ENCODE measurements at regions not wholly inside any gene's neighbourhood (a gene's known extent, or its start where the extent isn't known, plus 50 kb on each side); places are given as distances from the start of the nearest gene placed in this dataset.

GRCh38 chr5:2014058-2014610, 131.4 kb upstream of the IRX4 start:
- H3K14ac ChIP-seq (ENCODE audit: insufficient read length): no peak overlapping the region
- H3K9me3 ChIP-seq (ENCODE audit: insufficient read depth in 2 of 2, low read depth in 1 of 2, low read length in 1 of 2): no peaks in the 10 kb centered on the region
- no peaks in the 10 kb centered on the region for H3K36me3 ChIP-seq (ENCODE audit: control insufficient read depth in 2 of 4, insufficient read depth in 4 of 4, low read length in 3 of 4)
- H3K4me3 ChIP-seq (ENCODE audit: extremely low read depth in 1 of 4, insufficient read depth in 2 of 4, low read depth in 3 of 4, low read length in 4 of 4): no peak overlapping the region
- no peaks in the 10 kb centered on the region; a peak in 1 of 7 replicates for H3K4me1 ChIP-seq (replicated peaks in 1 of 4; ENCODE audit: control insufficient read depth in 3 of 4, insufficient read depth in 4 of 4, low read length in 3 of 4)
- H2BK12ac ChIP-seq (ENCODE audit: low read depth, low read length): no peak overlapping the region
- ChIA-PET CTCF (ENCODE audit: partially characterized antibody) (no interaction called here), POLR2A (ENCODE audit: partially characterized antibody) (no interaction called here)
- H3K9ac ChIP-seq (replicated peaks in 1 of 4; ENCODE audit: extremely low read depth in 1 of 4, low read depth in 3 of 4, low read length in 3 of 4): no peak overlapping the region
- H2BK15ac ChIP-seq (ENCODE audit: low read length): no peak overlapping the region
- no peak overlapping the region for H3K27ac ChIP-seq (ENCODE audit: low read depth, low read length)
- H2BK5ac ChIP-seq (ENCODE audit: low read depth, low read length): no peak overlapping the region
- H3K4me2 ChIP-seq (ENCODE audit: insufficient read depth in 1 of 2, low read depth in 2 of 2, low read length in 2 of 2): no peak overlapping the region
- H4K20me1 ChIP-seq (replicated peaks in 1 of 2; ENCODE audit: control insufficient read depth in 1 of 2, insufficient read depth in 2 of 2, low read length in 2 of 2): no peaks in the 10 kb centered on the region
- H3K27me3 ChIP-seq (replicated peaks in 1 of 4; ENCODE audit: control insufficient read depth in 3 of 4, extremely low read depth in 1 of 4, insufficient read depth in 3 of 4, low read length in 3 of 4): no peaks in the 10 kb centered on the region
- no peak overlapping the region for H3K18ac ChIP-seq (ENCODE audit: extremely low read depth, low read length)
- H3K4ac ChIP-seq (replicated peaks; ENCODE audit: insufficient read length, low read depth, low read length): no peak overlapping the region
- FAIRE-seq: no peak
- no peak overlapping the region for H2AK5ac ChIP-seq (ENCODE audit: low read depth, low read length)
- H2BK120ac ChIP-seq (replicated peaks; ENCODE audit: low read depth, low read length): no peak overlapping the region
- H4K8ac ChIP-seq (ENCODE audit: extremely low read depth, insufficient read depth, low read length): no peak overlapping the region
- no peak overlapping the region for H2BK20ac ChIP-seq (ENCODE audit: low read length)
- peak in 1 of 2 experiments; percentile 17 for DNase-seq (ENCODE audit: low read depth in 1 of 2, low spot score in 2 of 2)
- H2AFZ ChIP-seq (ENCODE audit: low read length): no peak overlapping the region
- H3K79me1 ChIP-seq (ENCODE audit: low read depth, low read length): no peaks in the 10 kb centered on the region
- H4K5ac ChIP-seq (ENCODE audit: insufficient read length, low read depth, low read length): no peak overlapping the region
- H4K91ac ChIP-seq (replicated peaks; ENCODE audit: insufficient read length, low read length): no peak overlapping the region
- no peak overlapping the region for H3K56ac ChIP-seq (replicated peaks; ENCODE audit: insufficient read length, low read depth, low read length)
- 86% methylated on average over 12 of the region's 12 CpGs; no CpG with 5 or more reads in 1 of the 2 experiments for WGBS, 2 experiments (ENCODE audit: extremely low coverage in 1 of 2, insufficient coverage in 1 of 2, insufficient read length in 1 of 2, insufficient replicate concordance in 2 of 2, low coverage in 1 of 2, low lambda C conversion rate in 2 of 2, missing lambda C conversion rate in 1 of 2)
- no peaks in the 10 kb centered on the region for H3K79me2 ChIP-seq (ENCODE audit: control insufficient read depth in 1 of 2, insufficient read depth in 2 of 2, low read length in 2 of 2)
- H3K23me2 ChIP-seq (ENCODE audit: low read depth, low read length): no peaks in the 10 kb centered on the region
- no peak overlapping the region for H3K23ac ChIP-seq (ENCODE audit: insufficient read length)
- no peak for TF ChIP-seq GABPA (IDR thresholded peaks at IDR 0.05; ENCODE audit: borderline replicate concordance, insufficient read depth, low read length)

Measured in H1 (cell line).